Right lobe of liver (tissue), 6 donors: ENCODE measurements at regions not wholly inside any gene's neighbourhood (a gene's known extent, or its start where the extent isn't known, plus 50 kb on each side); places are given as distances from the start of the nearest gene placed in this dataset.

Experiments used
- ATAC-seq, 4 donors: fragments of 200-7000 bp; cut with Tn5 transposase; one replicate each; pipeline ENCODE4 v1.9.1; 2020; ENCODE audit warnings: mild to moderate bottlenecking in 4 of 4, moderate library complexity in 4 of 4
- DNase-seq, 3 donors: peaks; one replicate each; pipeline ENCODE4 v3.0.0-alpha.2; 2020
- H3K27ac ChIP-seq, 3 donors: fragments of 200-600 bp; one replicate each; pipeline ENCODE4 v1.8.0; 2022
- H3K27me3 ChIP-seq, 2 donors: fragments of 200-600 bp; one replicate each; pipeline ENCODE4 v1.8.0; 2022
- H3K36me3 ChIP-seq, 4 donors: fragments of 200-600 bp; sonication (generic) in 1 of 4; one replicate each; pipeline versions ENCODE4 v1.5.1 to v1.8.0; 2017 to 2022; ENCODE audit warnings: control low read depth in 1 of 4
- H3K4me1 ChIP-seq, 4 donors: fragments of 200-600 bp; sonication (generic) in 1 of 4; one replicate each; pipeline versions ENCODE4 v1.5.1 to v1.8.0; 2017 to 2022; ENCODE audit warnings: control low read depth in 1 of 4
- H3K4me3 ChIP-seq, 3 donors: fragments of 200-600 bp; one replicate each; pipeline ENCODE4 v1.8.0; 2022
- H3K9me3 ChIP-seq, 4 donors: fragments of 200-600 bp; sonication (generic) in 1 of 4; one replicate each; pipeline versions ENCODE4 v1.5.1 to v1.8.0; 2017 to 2022; ENCODE audit warnings: control low read depth in 1 of 4
- POLR2A ChIP-seq: fragments of 450-650 bp; IDR thresholded peaks from one replicate; pipeline ENCODE4 v1.6.1; 2017; ENCODE audit warnings: antibody characterized with exemption, mild to moderate bottlenecking
- WGBS: methylation state at CpG from one replicate; pipeline ENCODE4 v1.1.6; 2018; ENCODE audit warnings: low coverage, low lambda C conversion rate; ENCODE audit not compliant: insufficient coverage; ENCODE audit errors: missing lambda C conversion rate; 5-methylcytosine and 5-hydroxymethylcytosine counted together
- intact Hi-C, 2 donors: fragments of 100-400 bp; cut with DNase I; formaldehyde crosslinking; loops; one replicate each; pipeline versions ENCODE4 v1.11.2 to v1.14.1; 2022
- TF ChIP-seq, protein P1 (sequence below), 4 donors: fragments of 200-600 bp in 3 of 4; fragments of 450-650 bp in 1 of 4; IDR thresholded peaks; one replicate each; pipeline versions ENCODE4 v1.5.1 to v1.8.0; 2016 to 2022; ENCODE audit warnings: antibody characterized with exemption in 4 of 4, mild to moderate bottlenecking in 2 of 4
- donor health status: DM: no; HTN: yes; CAD: no.
- donor health status: DM: no; HTN: no; CAD: no.
- donor health status: DM: no; HTN: no; CAD: no.
- donor health status: DM: no; HTN: yes; CAD: no.
- donor health status: DM: no; HTN: yes; CAD: no.

DNA sequence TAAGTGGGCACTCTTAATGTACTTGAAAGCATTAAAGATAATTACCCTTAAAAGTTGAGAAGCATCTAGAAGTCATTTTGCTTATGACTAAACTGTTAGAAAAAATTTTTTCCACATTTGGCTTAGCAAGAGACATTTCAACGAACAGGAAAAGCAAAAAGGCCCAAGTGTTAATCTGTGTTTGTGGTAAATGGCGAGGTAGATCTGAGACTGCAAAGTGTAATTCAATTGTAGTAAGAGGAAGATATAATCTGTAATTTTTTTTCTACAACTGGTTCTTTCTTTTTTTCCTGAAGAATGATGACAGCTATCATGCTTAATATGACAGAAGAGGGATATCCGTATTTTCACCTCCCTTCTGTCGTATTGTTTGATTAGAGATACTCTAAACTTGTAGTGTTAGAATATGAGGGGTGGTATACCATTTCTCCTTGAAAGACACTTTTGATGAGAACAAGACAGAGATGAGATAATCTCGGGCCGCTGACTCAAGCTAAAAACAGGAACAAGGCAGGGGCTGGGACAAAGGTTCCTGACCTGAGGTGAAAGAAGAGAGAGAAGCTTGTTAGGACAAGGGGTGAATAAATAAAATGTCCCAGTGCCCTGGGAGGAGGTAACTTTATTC lies 459.3 kb upstream of the ZNF608 start:
- Histone ChIP-seq H3K36me3 (no peaks in the 10 kb centered on the region), H3K27ac (no peak overlapping the region), H3K27me3 (no peaks in the 10 kb centered on the region), H3K4me3 (no peak overlapping the region), H3K9me3 (no peaks in the 10 kb centered on the region), H3K4me1 (peaks cover 0 to 4% (median 0%) of the 10 kb centered on the region in 4 donors)
- TF ChIP-seq POLR2A, result no peak
- TF ChIP-seq, protein P1, sequence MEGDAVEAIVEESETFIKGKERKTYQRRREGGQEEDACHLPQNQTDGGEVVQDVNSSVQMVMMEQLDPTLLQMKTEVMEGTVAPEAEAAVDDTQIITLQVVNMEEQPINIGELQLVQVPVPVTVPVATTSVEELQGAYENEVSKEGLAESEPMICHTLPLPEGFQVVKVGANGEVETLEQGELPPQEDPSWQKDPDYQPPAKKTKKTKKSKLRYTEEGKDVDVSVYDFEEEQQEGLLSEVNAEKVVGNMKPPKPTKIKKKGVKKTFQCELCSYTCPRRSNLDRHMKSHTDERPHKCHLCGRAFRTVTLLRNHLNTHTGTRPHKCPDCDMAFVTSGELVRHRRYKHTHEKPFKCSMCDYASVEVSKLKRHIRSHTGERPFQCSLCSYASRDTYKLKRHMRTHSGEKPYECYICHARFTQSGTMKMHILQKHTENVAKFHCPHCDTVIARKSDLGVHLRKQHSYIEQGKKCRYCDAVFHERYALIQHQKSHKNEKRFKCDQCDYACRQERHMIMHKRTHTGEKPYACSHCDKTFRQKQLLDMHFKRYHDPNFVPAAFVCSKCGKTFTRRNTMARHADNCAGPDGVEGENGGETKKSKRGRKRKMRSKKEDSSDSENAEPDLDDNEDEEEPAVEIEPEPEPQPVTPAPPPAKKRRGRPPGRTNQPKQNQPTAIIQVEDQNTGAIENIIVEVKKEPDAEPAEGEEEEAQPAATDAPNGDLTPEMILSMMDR (IDR thresholded peaks at IDR 0.05), result no peak
- 45% methylated on average over 6 of the region's 6 CpGs for WGBS
- ATAC-seq (no peak), DNase-seq (no peak)
- intact Hi-C loops, result no loop called here

DNA sequence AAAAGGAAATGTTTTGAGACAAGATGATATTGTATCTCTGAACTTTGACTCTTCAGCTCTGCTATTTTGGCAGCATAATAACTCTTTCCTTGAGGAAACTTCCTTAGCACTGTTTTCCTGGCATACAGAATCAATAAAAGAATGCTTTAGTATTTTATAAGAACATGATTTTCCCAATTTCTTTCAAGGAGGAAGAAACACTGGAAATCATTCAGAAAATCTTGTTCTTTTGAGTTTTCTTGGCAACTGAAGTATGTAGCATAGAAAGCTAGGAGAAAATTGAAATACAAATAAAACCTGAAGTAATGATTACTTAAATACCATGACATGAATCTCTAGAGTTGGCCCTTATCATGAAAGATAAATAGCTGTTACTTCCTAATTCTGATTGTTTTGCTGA lies 461.4 kb upstream of the ZNF608 start:
- H3K27ac ChIP-seq, result no peak overlapping the region
- no peak for DNase-seq
- no peak for TF ChIP-seq POLR2A
- TF ChIP-seq, protein P1 (IDR thresholded peaks at IDR 0.05), result no peak

DNA sequence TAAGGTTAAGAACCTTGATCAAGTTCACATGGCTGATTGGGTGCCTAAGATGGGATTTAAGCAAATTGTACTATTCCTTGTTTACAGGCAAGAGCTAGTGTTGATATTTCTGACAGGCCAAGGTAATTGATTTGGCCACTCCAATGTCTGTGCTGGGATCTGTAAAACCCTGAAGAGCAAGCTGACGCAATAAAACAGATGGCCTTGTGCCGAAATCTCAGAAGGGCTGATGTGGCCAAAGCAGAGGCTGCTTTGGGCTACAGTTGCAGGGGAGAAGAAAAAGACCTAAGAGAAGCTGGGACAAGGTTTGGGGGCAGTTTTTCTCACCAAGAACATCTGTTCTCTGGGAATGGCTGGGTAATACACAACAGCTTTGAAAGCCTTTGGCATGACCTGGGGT lies 463.2 kb upstream of the ZNF608 start:
- Histone ChIP-seq H3K4me1 (peaks cover 0 to 4% (median 0%) of the 10 kb centered on the region in 4 donors), H3K27me3 (no peaks in the 10 kb centered on the region), H3K4me3 (no peak overlapping the region), H3K27ac (no peak overlapping the region), H3K9me3 (no peaks in the 10 kb centered on the region), H3K36me3 (no peaks in the 10 kb centered on the region)
- intact Hi-C loops, result no loop called here
- TF ChIP-seq, protein P1 (IDR thresholded peaks at IDR 0.05), result no peak
- no peak for TF ChIP-seq POLR2A
- 37% methylated on average over 2 of the region's 2 CpGs for WGBS
- peak in 1 of 3 donors; percentile 62 for DNase-seq
- peak in 3 of 4 donors; percentile 91 to 99 (median 95) for ATAC-seq

More for the DNA sequence above, 461.4 kb upstream of the ZNF608 start:
- Histone ChIP-seq H3K9me3 (no peaks in the 10 kb centered on the region), H3K27me3 (no peaks in the 10 kb centered on the region), H3K36me3 (no peaks in the 10 kb centered on the region), H3K4me3 (no peak overlapping the region), H3K4me1 (peaks cover 0 to 4% (median 0%) of the 10 kb centered on the region in 4 donors)
- no peak for ATAC-seq
- intact Hi-C loops, result no loop called here

DNA sequence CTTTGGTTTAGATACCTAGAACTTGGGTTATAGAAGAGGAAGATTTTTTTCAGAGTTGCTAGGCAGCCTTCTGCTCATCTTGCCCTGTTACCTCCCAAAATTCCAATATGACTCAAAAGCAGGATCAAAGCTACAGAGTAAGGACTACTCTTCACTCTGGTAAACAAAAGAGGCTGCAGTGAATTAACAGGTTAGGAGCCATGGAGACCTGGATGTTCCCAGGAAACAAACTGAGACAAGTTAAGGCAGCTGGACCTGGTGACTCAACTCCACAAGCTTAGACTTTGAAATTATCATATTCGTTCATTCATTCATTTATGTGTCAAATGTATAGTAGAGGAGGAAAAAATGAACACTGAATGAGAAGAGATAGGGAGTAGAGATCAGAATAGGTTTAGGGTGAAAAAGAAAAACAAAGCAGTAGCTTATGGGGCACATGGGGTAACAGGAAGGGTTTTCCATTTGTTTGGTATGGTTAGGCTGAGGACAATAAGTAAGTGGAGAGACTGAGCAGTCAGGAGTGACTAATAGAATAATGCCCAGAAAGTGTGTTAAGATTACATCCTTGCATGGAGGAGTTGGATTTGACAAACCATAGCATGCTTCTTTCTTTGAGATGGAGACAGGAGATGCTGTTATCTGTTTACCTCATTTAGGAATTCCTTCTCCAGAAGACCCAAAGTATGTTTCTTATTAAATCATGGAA lies 464.0 kb upstream of the ZNF608 start:
- 82% methylated on average over 1 of the region's 1 CpG for WGBS
- ATAC-seq (no peak), DNase-seq (no peak)
- TF ChIP-seq, protein P1 (IDR thresholded peaks at IDR 0.05), result no peak
- no peak for TF ChIP-seq POLR2A
- Histone ChIP-seq H3K4me1 (peaks cover 0 to 4% (median 0%) of the 10 kb centered on the region in 4 donors), H3K9me3 (no peaks in the 10 kb centered on the region), H3K36me3 (no peaks in the 10 kb centered on the region), H3K4me3 (no peak overlapping the region), H3K27ac (no peak overlapping the region), H3K27me3 (no peaks in the 10 kb centered on the region)
- intact Hi-C loops, result no loop called here
